COLO829 (cell line): ENCODE measurements at regions not wholly inside any gene's neighbourhood (a gene's known extent, or its start where the extent isn't known, plus 50 kb on each side); places are given as distances from the start of the nearest gene placed in this dataset.
"Not testable (repeated sequence)": the region's sequence is repeated elsewhere in the genome, so short reads cannot be mapped to it uniquely, and the experiment has no call there.

Experiments
- DNase-seq: peaks from one replicate; pipeline ENCODE4 v3.0.0; 2012; ENCODE audit warnings: low spot score

DNA sequence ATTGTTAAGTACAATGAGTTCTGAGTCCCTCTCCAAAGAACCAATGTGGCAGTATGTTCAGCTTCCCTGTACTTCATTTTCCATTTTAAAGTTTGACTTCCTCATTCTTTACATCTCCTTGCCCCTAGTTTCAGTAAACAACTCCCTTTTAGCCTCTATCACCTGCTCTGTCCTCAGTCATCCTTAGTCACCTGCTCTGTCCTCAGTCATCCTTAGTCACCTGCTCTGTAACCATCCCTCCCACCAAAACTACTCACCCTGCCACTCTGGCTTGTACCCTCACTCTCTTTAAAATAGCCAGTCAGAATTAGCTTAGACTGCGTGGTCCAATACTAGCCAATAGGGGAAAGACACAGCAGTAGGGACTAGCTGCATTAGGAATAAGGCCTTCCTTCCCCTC lies 259.9 kb upstream of the TBL1XR1 start:
- DNase-seq = not testable (repeated sequence)

DNA sequence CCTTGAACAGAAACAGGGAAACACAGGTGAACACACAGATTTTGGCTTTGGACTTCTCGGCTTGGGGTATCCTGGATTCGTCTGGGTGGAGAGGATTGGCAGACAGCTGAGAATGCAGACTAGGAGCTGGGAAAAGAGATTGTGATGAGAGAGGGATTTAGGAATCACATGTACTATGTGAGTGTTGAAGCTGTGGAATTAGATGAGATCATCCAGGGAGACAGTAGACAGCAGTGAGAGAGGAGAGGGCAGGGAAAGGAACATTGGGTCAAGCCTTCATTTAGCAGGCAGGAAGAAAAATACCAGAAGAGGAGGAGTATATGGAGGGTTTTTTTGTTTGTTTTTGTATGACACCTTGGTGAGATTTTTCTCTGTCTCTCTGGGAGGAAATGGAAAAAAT lies 262.1 kb upstream of the TBL1XR1 start:
- no peak for DNase-seq

- no peak for DNase-seq
Observed at GRCh38 chr3:177460047-177460446, 262.8 kb upstream of the TBL1XR1 start.

- DNase-seq = no peak
Observed at GRCh38 chr3:177461765-177462164, 264.5 kb upstream of the TBL1XR1 start.

DNA sequence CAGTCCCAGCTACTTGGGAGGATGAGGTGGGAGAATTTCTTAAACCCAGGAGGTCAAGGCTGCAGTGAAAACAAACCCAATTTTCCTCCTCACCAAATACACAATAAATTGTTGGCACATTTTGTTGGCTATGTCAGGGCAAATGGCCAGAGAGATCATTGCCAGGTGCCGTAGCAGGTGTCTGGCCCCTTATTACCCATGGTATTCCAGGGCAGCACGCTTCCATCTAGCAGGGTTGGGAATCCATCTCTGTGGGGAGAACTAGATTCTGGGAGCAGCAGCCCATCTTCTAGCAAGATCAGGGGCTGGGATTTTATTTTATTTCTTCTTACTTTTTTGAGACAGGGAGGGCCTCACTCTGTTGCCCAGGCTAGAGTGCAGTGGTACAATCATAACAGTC lies 266.1 kb upstream of the TBL1XR1 start:
- not testable (repeated sequence) for DNase-seq

GRCh38 chr3:177463863-177464262 lies 266.6 kb upstream of the TBL1XR1 start:
- no peak for DNase-seq

DNA sequence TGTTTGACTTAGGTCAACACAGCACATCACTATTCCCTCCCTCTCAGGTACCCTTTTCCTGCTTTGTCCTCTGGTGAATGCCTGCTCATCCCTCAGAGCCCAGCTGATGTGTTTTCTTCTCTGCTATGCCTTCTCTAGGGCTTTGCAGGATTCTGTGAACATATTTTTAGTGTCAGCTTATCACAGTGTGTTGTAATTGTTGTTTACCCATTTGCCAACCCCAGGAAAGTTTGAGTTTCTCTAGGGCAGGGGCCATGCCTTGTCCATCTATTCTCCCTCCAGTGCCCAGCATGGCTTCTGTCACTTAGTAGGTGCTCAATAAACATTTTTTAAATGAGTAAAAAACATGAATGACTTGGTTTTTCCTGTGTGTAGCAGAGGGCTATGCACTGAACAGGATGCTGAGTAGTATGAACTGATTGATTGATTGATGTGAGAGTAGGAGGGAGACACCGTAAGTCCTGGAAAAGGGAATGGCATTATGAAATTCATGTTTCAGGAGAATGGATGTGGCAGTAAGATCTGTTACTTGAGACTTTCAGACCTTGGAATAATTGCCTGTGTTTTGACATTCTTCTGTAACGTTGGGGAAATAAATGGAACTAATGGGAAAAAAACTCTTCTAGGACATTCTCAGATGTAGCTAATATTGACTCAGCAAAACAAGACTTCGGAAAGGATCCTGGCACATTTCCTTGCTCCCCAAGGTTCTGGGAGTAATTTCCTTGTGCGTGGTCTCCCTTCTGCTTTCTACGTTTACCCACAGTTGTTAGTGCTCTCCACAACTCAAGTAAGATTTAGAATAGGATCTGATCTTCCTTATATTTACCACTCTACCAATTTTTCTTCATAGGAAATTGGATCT lies 267.3 kb upstream of the TBL1XR1 start:
- DNase-seq = no peak

- no peak for DNase-seq
Observed at GRCh38 chr3:177465257-177465642, 268.0 kb upstream of the TBL1XR1 start.

DNA sequence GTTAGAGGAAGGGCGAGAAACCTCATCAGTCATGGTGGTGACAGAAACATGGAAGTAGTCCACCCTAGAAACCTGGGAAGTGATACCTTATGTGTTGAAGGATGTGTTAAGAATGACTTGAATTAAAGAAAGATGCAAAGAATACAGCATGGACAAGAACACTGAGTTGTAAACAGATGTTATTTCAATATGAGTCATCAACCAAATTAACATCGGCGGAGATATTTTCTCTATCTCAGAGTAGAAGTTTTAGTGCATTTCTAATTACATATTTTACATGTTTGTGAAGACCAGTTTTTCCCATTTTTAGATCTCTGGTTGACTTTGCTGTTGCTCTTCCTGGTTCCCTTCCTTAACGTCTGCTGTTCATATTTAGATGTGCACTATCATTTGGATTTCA lies 268.8 kb upstream of the TBL1XR1 start:
- no peak for DNase-seq

GRCh38 chr3:177466622-177467021 lies 269.3 kb upstream of the TBL1XR1 start:
- not testable (repeated sequence) for DNase-seq

- no peak for DNase-seq
Observed at GRCh38 chr3:177467247-177467985, 270.1 kb upstream of the TBL1XR1 start.

DNA sequence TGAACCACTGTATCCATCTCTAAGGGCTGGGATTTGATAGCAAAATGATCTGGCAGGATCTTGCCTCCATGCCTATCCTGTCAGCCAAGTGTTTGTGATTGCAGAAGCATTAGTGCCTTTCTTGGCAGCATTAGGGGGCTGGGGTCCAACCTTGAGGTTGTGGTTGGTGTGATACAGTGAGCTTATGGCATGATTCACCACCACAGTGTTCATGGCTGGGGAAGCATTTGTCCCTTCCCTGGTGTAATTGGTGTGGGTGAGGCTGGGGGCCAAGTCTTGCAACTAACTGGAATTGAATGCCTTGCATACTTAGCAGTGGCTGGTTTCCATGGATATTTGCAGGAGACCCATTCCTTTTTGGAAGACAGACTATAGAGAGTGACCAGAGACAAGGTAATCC lies 271.0 kb upstream of the TBL1XR1 start:
- no peak for DNase-seq

GRCh38 chr3:177468816-177469215 lies 271.5 kb upstream of the TBL1XR1 start:
- DNase-seq = peak; percentile 89

- no peak for DNase-seq
Observed at GRCh38 chr3:177469216-177469615, 271.9 kb upstream of the TBL1XR1 start.

GRCh38 chr3:177470197-177470941 lies 273.1 kb upstream of the TBL1XR1 start:
- peak; percentile 66 for DNase-seq

- no peak for DNase-seq
Observed at GRCh38 chr3:177471733-177472480, 274.6 kb upstream of the TBL1XR1 start.

- no peak for DNase-seq
Observed at GRCh38 chr3:177473184-177473583, 275.9 kb upstream of the TBL1XR1 start.

DNA sequence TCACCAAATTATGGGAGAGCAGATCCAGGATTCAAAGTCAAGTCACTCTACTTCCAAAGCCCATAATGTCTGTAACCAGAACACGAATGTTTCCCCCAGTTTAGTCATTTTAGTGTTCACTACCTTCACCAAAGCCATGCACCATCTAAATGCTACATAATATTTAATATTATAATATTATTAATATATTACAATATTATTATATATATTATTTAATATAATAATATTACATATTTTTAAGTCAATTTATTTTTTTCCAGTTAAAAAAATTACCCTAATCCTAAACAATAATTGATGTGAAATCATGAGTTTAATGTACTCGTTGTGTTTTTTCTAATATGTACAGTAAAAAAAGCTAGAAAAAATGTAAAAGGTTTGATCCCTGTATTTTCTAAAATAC lies 276.6 kb upstream of the TBL1XR1 start:
- DNase-seq = no peak

DNA sequence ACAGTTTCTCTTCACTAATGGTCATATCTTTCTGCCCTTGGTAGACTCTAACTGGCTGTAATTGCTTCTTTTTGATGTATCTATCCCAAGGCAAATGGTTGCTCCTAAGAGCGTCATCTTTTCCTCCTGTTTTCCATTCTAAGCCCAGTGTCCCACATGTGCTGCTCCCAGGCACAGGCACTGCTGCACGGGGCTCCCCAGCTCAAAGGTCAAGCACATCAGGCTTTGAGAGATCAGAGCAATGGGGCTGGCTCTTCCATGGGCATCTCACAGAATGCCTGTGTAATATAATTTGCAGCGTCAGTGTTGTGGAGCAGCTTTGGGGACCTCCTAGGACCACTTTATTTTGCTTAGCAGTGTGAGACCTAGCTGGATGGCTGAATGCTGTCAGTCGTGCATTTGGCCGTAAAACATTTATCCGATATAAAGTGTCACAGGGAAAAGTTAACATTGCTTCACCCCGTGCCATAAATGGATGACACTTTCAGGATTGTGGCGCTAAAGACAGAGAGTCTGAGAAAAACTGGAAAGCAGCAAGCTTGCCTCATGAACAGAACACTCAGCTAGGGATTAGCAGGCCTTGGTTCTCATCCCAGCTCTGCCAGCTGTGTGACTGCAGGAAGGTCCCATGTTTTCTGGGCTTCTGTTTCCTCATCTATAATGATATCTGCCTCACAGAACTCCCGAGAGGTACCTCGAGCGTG lies 277.5 kb upstream of the TBL1XR1 start:
- DNase-seq = no peak

GRCh38 chr3:177475356-177475665 lies 278.0 kb upstream of the TBL1XR1 start:
- DNase-seq = no peak

DNA sequence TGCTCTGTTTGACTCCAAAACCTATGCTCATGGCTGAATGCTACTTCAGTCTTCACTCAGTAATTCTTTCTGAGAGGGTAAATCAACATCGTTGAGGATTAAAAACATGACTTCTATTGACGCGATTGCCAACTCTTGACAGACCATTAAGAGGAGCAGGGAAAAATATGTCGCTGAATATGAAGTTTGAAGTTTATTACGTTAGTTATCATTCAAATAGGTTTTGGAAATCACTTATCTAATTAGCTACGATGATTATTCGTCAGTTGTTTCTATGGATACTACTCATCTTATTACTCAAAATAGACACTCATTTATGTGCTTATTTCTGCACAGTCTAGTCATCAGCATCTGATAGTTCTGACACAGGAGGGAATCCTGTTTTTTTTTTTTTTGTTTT lies 279.2 kb upstream of the TBL1XR1 start:
- DNase-seq = no peak
